Liver (tissue), 8 donors: ENCODE measurements at regions not wholly inside any gene's neighbourhood (a gene's known extent, or its start where the extent isn't known, plus 50 kb on each side); places are given as distances from the start of the nearest gene placed in this dataset.

Source experiments
- DNase-seq: peaks from one replicate; pipeline ENCODE4 v3.0.0-alpha.2; 2017; ENCODE audit warnings: low spot score
- H3K27ac ChIP-seq, 2 donors: one replicate each; pipeline ENCODE4 v1.7.0; 2013; ENCODE audit warnings: inconsistent platforms in 2 of 2, low read length in 2 of 2, control low read depth in 1 of 2, low read depth in 1 of 2, mild to moderate bottlenecking in 1 of 2
- H3K27me3 ChIP-seq, 4 donors: one replicate each; pipeline versions ENCODE4 v1.6.1 to v1.7.0; 2013; ENCODE audit warnings: low read length in 3 of 4, inconsistent platforms in 1 of 4, mild to moderate bottlenecking in 1 of 4, moderate library complexity in 1 of 4; ENCODE audit not compliant: control insufficient read depth in 4 of 4, insufficient read depth in 4 of 4
- H3K36me3 ChIP-seq, 4 donors: one replicate each; pipeline versions ENCODE4 v1.6.1 to v1.7.0; 2013; ENCODE audit warnings: low read length in 3 of 4, mild to moderate bottlenecking in 3 of 4, low read depth in 1 of 4, moderate library complexity in 1 of 4; ENCODE audit not compliant: control insufficient read depth in 4 of 4, insufficient read depth in 3 of 4
- H3K4me1 ChIP-seq, 4 donors: one replicate each; pipeline versions ENCODE4 v1.6.1 to v1.7.0; 2013; ENCODE audit warnings: low read length in 3 of 4, mild to moderate bottlenecking in 3 of 4, moderate library complexity in 1 of 4; ENCODE audit not compliant: control insufficient read depth in 4 of 4, insufficient read depth in 4 of 4
- H3K4me3 ChIP-seq, 3 donors: one replicate each; pipeline versions ENCODE4 v1.6.1 to v1.7.0; 2013; ENCODE audit warnings: low read length in 3 of 3, control low read depth in 1 of 3, low read depth in 1 of 3, mild to moderate bottlenecking in 1 of 3
- H3K9ac ChIP-seq, 2 donors: one replicate each; pipeline ENCODE4 v1.7.0; 2013; ENCODE audit warnings: low read length in 2 of 2, mild to moderate bottlenecking in 2 of 2, moderate library complexity in 2 of 2, control low read depth in 1 of 2, low read depth in 1 of 2
- H3K9me3 ChIP-seq, 4 donors: one replicate each; pipeline versions ENCODE4 v1.6.1 to v1.7.0; 2013; ENCODE audit warnings: low read length in 3 of 4; ENCODE audit not compliant: control insufficient read depth in 4 of 4
- FOXA1 ChIP-seq: IDR thresholded peaks from 2 replicates; pipeline ENCODE4 v1.6.1; 2016; ENCODE audit warnings: antibody characterized with exemption
- GABPA ChIP-seq, 2 donors: IDR thresholded peaks in 1 of 2; conservative IDR thresholded peaks in 1 of 2; 2 replicates each; pipeline ENCODE4 v1.6.1; 2016; ENCODE audit warnings: antibody characterized with exemption in 2 of 2, mild to moderate bottlenecking in 1 of 2, moderate library complexity in 1 of 2
- HNF4A ChIP-seq, 2 donors: conservative IDR thresholded peaks; 2 replicates each; pipeline ENCODE4 v1.6.1; 2016; ENCODE audit warnings: antibody characterized with exemption in 2 of 2, mild to moderate bottlenecking in 2 of 2
- HNF4G ChIP-seq: IDR thresholded peaks from 2 replicates; pipeline ENCODE4 v1.6.1; 2016; ENCODE audit warnings: antibody characterized with exemption
- JUND ChIP-seq, 2 donors: IDR thresholded peaks; 2 replicates each; pipeline ENCODE4 v1.6.1; 2016; ENCODE audit warnings: antibody characterized with exemption in 2 of 2
- RXRA ChIP-seq, 2 donors: IDR thresholded peaks; 2 replicates each; pipeline ENCODE4 v1.6.1; 2017 to 2018; ENCODE audit warnings: antibody characterized with exemption in 2 of 2, mild to moderate bottlenecking in 1 of 2
- SP1 ChIP-seq: IDR thresholded peaks from 2 replicates; pipeline ENCODE4 v1.6.1; 2018; ENCODE audit warnings: antibody characterized with exemption, mild to moderate bottlenecking
- WGBS: extraction: QIAGEN DNeasy Blood & Tissue Kit; methylation state at CpG from one replicate; pipeline ENCODE4 v1.1.7; 2013; 5-methylcytosine and 5-hydroxymethylcytosine counted together
- TF ChIP-seq, protein P1 (sequence below): IDR thresholded peaks from 2 replicates; pipeline ENCODE4 v1.6.1; 2016; ENCODE audit warnings: antibody characterized with exemption
- TF ChIP-seq, protein P2 (sequence below): fragments of 150-350 bp; IDR thresholded peaks from 2 replicates; pipeline ENCODE4 v1.5.1; 2017; ENCODE audit warnings: improper control_type of control experiment, low read depth, low read length; ENCODE audit not compliant: missing input control
- TF ChIP-seq, protein P3 (sequence below): IDR thresholded peaks from 2 replicates; pipeline ENCODE4 v1.6.1; 2016; ENCODE audit warnings: antibody characterized with exemption, mild to moderate bottlenecking
- TF ChIP-seq, protein P4 (sequence below): IDR thresholded peaks from 2 replicates; pipeline ENCODE4 v1.6.1; 2016; ENCODE audit warnings: antibody characterized with exemption
- donor health status: healthy.
- donor health status: healthy.
- donor health status: healthy.
- donor health status: healthy.
- donor health status: healthy.

DNA sequence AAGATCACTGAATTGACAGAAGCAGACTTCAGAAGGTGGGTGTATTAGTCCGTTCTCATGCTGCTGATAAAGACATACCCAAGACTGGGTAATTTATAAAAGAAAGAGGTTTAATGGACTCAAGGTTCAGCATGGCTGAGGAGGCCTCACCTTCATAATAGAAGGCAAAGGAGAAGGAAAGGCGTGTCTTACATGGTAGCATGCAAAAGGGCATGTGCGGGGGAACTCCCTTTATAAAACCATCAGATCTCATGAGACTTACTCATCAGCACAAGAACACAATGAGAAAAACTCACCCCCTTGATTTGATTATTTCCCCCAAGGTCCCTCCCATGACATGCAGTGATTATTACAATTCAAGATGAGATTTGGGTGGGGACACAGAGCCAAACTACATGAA lies 416.3 kb upstream of the EPHA3 start:
- no peak overlapping the region for H3K4me3 ChIP-seq
- no peak for DNase-seq
- H3K36me3 ChIP-seq = no peaks in the 10 kb centered on the region
- TF ChIP-seq, protein P1, sequence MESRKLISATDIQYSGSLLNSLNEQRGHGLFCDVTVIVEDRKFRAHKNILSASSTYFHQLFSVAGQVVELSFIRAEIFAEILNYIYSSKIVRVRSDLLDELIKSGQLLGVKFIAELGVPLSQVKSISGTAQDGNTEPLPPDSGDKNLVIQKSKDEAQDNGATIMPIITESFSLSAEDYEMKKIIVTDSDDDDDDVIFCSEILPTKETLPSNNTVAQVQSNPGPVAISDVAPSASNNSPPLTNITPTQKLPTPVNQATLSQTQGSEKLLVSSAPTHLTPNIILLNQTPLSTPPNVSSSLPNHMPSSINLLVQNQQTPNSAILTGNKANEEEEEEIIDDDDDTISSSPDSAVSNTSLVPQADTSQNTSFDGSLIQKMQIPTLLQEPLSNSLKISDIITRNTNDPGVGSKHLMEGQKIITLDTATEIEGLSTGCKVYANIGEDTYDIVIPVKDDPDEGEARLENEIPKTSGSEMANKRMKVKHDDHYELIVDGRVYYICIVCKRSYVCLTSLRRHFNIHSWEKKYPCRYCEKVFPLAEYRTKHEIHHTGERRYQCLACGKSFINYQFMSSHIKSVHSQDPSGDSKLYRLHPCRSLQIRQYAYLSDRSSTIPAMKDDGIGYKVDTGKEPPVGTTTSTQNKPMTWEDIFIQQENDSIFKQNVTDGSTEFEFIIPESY = no peak
- TF ChIP-seq, protein P2, sequence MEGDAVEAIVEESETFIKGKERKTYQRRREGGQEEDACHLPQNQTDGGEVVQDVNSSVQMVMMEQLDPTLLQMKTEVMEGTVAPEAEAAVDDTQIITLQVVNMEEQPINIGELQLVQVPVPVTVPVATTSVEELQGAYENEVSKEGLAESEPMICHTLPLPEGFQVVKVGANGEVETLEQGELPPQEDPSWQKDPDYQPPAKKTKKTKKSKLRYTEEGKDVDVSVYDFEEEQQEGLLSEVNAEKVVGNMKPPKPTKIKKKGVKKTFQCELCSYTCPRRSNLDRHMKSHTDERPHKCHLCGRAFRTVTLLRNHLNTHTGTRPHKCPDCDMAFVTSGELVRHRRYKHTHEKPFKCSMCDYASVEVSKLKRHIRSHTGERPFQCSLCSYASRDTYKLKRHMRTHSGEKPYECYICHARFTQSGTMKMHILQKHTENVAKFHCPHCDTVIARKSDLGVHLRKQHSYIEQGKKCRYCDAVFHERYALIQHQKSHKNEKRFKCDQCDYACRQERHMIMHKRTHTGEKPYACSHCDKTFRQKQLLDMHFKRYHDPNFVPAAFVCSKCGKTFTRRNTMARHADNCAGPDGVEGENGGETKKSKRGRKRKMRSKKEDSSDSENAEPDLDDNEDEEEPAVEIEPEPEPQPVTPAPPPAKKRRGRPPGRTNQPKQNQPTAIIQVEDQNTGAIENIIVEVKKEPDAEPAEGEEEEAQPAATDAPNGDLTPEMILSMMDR = no peak
- TF ChIP-seq SP1 = no peak
- no peak for TF ChIP-seq FOXA1
- no peak for TF ChIP-seq GABPA (IDR thresholded peaks at IDR 0.05 in 1 of 2, conservative IDR thresholded peaks at IDR 0.05 in 1 of 2)
- TF ChIP-seq HNF4A (conservative IDR thresholded peaks at IDR 0.05) = no peak
- TF ChIP-seq JUND (IDR thresholded peaks at IDR 0.05) = no peak
- TF ChIP-seq, protein P3, sequence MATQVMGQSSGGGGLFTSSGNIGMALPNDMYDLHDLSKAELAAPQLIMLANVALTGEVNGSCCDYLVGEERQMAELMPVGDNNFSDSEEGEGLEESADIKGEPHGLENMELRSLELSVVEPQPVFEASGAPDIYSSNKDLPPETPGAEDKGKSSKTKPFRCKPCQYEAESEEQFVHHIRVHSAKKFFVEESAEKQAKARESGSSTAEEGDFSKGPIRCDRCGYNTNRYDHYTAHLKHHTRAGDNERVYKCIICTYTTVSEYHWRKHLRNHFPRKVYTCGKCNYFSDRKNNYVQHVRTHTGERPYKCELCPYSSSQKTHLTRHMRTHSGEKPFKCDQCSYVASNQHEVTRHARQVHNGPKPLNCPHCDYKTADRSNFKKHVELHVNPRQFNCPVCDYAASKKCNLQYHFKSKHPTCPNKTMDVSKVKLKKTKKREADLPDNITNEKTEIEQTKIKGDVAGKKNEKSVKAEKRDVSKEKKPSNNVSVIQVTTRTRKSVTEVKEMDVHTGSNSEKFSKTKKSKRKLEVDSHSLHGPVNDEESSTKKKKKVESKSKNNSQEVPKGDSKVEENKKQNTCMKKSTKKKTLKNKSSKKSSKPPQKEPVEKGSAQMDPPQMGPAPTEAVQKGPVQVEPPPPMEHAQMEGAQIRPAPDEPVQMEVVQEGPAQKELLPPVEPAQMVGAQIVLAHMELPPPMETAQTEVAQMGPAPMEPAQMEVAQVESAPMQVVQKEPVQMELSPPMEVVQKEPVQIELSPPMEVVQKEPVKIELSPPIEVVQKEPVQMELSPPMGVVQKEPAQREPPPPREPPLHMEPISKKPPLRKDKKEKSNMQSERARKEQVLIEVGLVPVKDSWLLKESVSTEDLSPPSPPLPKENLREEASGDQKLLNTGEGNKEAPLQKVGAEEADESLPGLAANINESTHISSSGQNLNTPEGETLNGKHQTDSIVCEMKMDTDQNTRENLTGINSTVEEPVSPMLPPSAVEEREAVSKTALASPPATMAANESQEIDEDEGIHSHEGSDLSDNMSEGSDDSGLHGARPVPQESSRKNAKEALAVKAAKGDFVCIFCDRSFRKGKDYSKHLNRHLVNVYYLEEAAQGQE = no peak
- H3K27ac ChIP-seq = no peak overlapping the region
- H3K9ac ChIP-seq = no peak overlapping the region
- no peaks in the 10 kb centered on the region for H3K4me1 ChIP-seq
- H3K27me3 ChIP-seq = no peaks in the 10 kb centered on the region
- WGBS = 79% methylated on average over 3 of the region's 3 CpGs
- H3K9me3 ChIP-seq = peaks cover 0 to 2% (median 0%) of the 10 kb centered on the region in 4 donors

DNA sequence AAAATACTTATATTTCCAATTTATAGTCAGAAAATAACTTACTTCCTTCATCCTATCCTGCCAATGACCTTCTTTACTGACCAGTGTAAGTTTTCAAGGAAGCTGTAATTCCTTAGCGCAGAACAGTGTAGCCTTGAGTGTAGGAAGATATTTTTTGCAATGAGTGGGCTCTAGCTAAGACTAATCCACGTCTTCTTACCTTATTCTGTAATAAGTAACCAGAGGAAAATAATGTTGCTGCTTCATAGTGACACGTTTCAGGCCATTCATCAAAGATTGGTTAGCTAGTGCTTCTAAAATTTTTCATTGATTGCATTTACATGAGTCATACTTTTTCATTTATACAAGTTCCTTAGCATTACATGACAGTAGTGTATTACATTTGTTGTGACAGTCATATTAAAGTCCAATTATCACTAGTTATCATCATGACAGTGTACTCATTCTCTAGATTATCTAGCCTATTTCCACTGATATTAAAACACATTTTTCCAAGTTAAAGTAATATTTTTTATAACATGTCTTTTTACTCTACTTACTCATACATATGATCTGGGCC lies 403.8 kb upstream of the EPHA3 start:
- no peaks in the 10 kb centered on the region for H3K4me1 ChIP-seq
- H3K27ac ChIP-seq = no peak overlapping the region
- WGBS = 49% methylated on average over 3 of the region's 3 CpGs
- no peaks in the 10 kb centered on the region for H3K36me3 ChIP-seq
- no peaks in the 10 kb centered on the region for H3K27me3 ChIP-seq
- H3K9ac ChIP-seq = no peak overlapping the region
- no peak for TF ChIP-seq HNF4G
- no peak for TF ChIP-seq FOXA1
- TF ChIP-seq RXRA (IDR thresholded peaks at IDR 0.05) = no peak
- no peak for TF ChIP-seq GABPA (IDR thresholded peaks at IDR 0.05 in 1 of 2, conservative IDR thresholded peaks at IDR 0.05 in 1 of 2)
- TF ChIP-seq, protein P4, sequence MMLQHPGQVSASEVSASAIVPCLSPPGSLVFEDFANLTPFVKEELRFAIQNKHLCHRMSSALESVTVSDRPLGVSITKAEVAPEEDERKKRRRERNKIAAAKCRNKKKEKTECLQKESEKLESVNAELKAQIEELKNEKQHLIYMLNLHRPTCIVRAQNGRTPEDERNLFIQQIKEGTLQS = no peak
- DNase-seq = no peak
- H3K9me3 ChIP-seq = no peaks in the 10 kb centered on the region
- no peak overlapping the region for H3K4me3 ChIP-seq
